DMS114 treated with DMSO at 0.1 percent for 48 hours (cell line): ENCODE measurements at regions not wholly inside any gene's neighbourhood (a gene's known extent, or its start where the extent isn't known, plus 50 kb on each side); places are given as distances from the start of the nearest gene placed in this dataset.

Source experiments
- DNase-seq: peaks from one replicate; lab custom pipeline; 2025; ENCODE audit not compliant: unreplicated experiment; lab: John Stamatoyannopoulos, UW

- DNase-seq = no peak
These were observed 158.0 kb upstream of the IL12A start for GRCh38 chr3:159830523-159831154.

- no peak for DNase-seq
These were observed 157.2 kb upstream of the IL12A start for GRCh38 chr3:159831466-159831865.

GRCh38 chr3:159832024-159832423, 156.6 kb upstream of the IL12A start:
- DNase-seq = no peak

- no peak for DNase-seq
These were observed 153.5 kb upstream of the IL12A start for GRCh38 chr3:159835126-159835525.

GRCh38 chr3:159837725-159838124, 150.9 kb upstream of the IL12A start:
- DNase-seq = no peak

GRCh38 chr3:159838938-159839337, 149.7 kb upstream of the IL12A start:
- DNase-seq = no peak

- peak; percentile 25 for DNase-seq
These were observed 148.9 kb upstream of the IL12A start, which contains the start of gene SCHIP1 for GRCh38 chr3:159839561-159840379. Gene SCHIP1, plus strand, starts transcription at chr3:159839861.

GRCh38 chr3:159840703-159841299, 147.8 kb upstream of the IL12A start:
- DNase-seq = no peak

- no peak for DNase-seq
These were observed 146.9 kb upstream of the IL12A start for GRCh38 chr3:159841766-159842165.

- DNase-seq = no peak
These were observed 144.6 kb upstream of the IL12A start for GRCh38 chr3:159843840-159844730.

GRCh38 chr3:159844801-159845261, 143.8 kb upstream of the IL12A start:
- DNase-seq = no peak

GRCh38 chr3:159845737-159846136, 142.9 kb upstream of the IL12A start:
- no peak for DNase-seq

GRCh38 chr3:159846255-159846654, 142.4 kb upstream of the IL12A start:
- no peak for DNase-seq

GRCh38 chr3:159848348-159849118, 140.1 kb upstream of the IL12A start:
- no peak for DNase-seq

- DNase-seq = no peak
These were observed 138.2 kb upstream of the IL12A start for GRCh38 chr3:159850481-159850880.

- no peak for DNase-seq
These were observed 136.4 kb upstream of the IL12A start for GRCh38 chr3:159852266-159852665.

GRCh38 chr3:159852821-159853505, 135.7 kb upstream of the IL12A start:
- no peak for DNase-seq

GRCh38 chr3:159853506-159853864, 135.2 kb upstream of the IL12A start:
- no peak for DNase-seq

- DNase-seq = peak; percentile 44
These were observed 134.0 kb upstream of the IL12A start for GRCh38 chr3:159854500-159855124.
